VCaP (cell line): ENCODE measurements at regions not wholly inside any gene's neighbourhood (a gene's known extent, or its start where the extent isn't known, plus 50 kb on each side); places are given as distances from the start of the nearest gene placed in this dataset.
"Not testable (repeated sequence)": the region's sequence is repeated elsewhere in the genome, so short reads cannot be mapped to it uniquely, and the experiment has no call there.

Experiments used
- H3K27ac ChIP-seq: fragments of 450-650 bp; 2 replicates; pipeline ENCODE4 v1.5.1; 2017
- CTCF ChIP-seq: fragments of 450-650 bp; conservative IDR thresholded peaks from 2 replicates; pipeline ENCODE4 v1.5.1; 2017; ENCODE audit warnings: mild to moderate bottlenecking, moderate library complexity

- TF ChIP-seq CTCF, result no peak
Measured at GRCh38 chr20:52035498-52035897, 156.1 kb downstream of the ZFP64 start.

DNA sequence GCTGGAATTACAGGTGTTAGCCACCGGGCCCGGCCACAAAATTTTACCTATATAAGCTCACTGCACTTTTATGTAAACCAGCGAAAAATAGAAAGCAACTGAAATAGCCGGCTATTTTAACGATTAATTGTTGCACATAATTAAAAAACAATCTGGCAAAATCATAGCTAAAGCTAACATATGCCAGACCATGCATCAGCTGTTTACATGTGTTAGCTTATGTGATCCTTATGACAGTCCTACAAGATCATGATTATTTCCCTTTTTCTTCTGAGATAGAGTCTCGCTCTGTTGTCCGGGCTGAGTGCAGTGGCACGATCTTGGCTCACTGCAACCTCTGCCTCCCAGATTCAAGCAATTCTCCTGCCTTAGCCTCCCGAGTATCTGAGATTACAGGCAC is 157.0 kb downstream of the ZFP64 start:
- H3K27ac ChIP-seq, result no peak overlapping the region
- no peak for TF ChIP-seq CTCF

More at GRCh38 chr20:52035498-52035897, 156.1 kb downstream of the ZFP64 start:
- no peak overlapping the region for H3K27ac ChIP-seq

GRCh38 chr20:52033313-52033712 is 158.3 kb downstream of the ZFP64 start:
- no peak for TF ChIP-seq CTCF
- H3K27ac ChIP-seq, result no peak overlapping the region

- not testable (repeated sequence) for H3K27ac ChIP-seq
Measured at GRCh38 chr20:52032304-52032683, 159.3 kb downstream of the ZFP64 start.

- TF ChIP-seq CTCF, result no peak
Measured at GRCh38 chr20:52031563-52032303, 159.8 kb downstream of the ZFP64 start.

GRCh38 chr20:52031206-52031562 is 160.4 kb downstream of the ZFP64 start:
- no peak overlapping the region for H3K27ac ChIP-seq

More at GRCh38 chr20:52031563-52032303, 159.8 kb downstream of the ZFP64 start:
- no peak overlapping the region for H3K27ac ChIP-seq

DNA sequence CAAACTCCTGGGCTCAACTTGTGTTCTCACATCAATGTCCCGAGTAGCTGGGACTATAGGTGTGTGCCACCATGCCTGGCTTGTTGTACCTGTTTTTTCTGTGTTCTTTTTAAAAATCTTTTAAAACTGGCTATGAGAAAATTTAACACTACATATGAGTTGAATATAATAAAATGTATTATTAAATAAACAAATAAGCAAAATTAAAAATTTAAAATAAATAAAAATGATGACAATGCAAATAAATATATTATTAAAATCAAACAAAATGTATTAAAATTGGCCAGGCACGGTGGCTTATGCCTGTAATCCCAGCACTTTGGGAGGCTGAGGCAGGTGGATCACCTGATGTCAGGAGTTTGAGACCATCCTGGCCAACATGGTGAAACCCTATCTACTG is 162.4 kb downstream of the ZFP64 start:
- H3K27ac ChIP-seq, result not testable (repeated sequence)

More at GRCh38 chr20:52031206-52031562, 160.4 kb downstream of the ZFP64 start:
- no peak for TF ChIP-seq CTCF

DNA sequence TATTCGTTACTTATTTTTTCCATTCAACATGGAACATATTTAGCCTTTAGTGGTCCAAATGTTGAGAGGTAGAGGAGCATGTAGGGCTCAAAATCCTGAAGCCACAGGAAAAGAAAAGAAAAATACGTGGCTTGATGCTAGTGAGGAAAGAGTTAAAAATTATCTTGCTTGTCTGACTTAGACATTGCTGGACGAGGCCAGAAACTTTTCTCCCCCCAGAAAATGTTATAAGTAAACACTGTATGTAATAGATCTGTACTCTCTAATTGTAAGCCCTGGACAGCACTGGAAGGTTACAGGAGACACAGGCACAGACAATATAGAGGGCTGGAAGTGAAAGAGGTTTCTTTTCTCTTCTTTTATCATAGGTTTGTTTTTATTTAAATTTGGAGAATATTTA is 165.6 kb downstream of the ZFP64 start:
- TF ChIP-seq CTCF, result no peak
- no peak overlapping the region for H3K27ac ChIP-seq

DNA sequence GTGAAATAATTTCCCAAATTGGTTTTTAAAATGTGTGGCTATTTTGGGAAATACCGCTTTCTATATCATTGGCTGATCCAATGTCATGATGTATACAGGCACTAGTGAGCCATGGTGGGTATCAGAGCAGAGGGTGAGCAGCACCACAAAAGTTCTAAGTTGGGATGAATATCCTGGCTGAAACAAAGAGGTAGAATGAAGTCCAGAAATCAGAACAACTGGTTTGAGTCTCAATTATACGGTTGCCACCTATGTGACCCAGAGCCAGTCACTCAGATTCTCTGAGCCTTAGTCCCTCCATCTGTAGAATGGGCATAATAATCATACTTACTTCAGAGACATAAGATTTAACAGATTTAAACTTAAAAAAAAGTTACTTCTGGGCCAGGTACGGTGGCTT is 172.3 kb downstream of the ZFP64 start:
- TF ChIP-seq CTCF, result no peak

More for the DNA sequence above, 172.3 kb downstream of the ZFP64 start:
- no peak overlapping the region for H3K27ac ChIP-seq
